IMR-90 (cell line): ENCODE measurements at regions not wholly inside any gene's neighbourhood (a gene's known extent, or its start where the extent isn't known, plus 50 kb on each side); places are given as distances from the start of the nearest gene placed in this dataset.
"Not testable (repeated sequence)": the region's sequence is repeated elsewhere in the genome, so short reads cannot be mapped to it uniquely, and the experiment has no call there.

ENCODE experiments used
- ATAC-seq: fragments of 200-7000 bp; cut with Tn5 transposase; 2 replicates; pipeline ENCODE4 v1.9.1; 2020; ENCODE audit warnings: low read depth, mild to moderate bottlenecking, moderate library complexity
- BruUV-seq: library from RNA; stranded (reverse); fragments of 400-500 nt; replicated peaks from 2 replicates; lab custom pipeline; 2021; lab: Mats Ljungman, UMichigan
- CTCF ChIA-PET: fragments of 300-600 bp; formaldehyde crosslinking; extraction: SDS; loops from one replicate; lab custom pipeline; 2021; ENCODE audit warnings: antibody characterized with exemption; lab: Yijun Ruan, JAX
- POLR2A ChIA-PET: fragments of 300-600 bp; sonication (Branson Sonifier 250); formaldehyde crosslinking; loops from one replicate; lab custom pipeline; 2022; ENCODE audit warnings: antibody characterized with exemption; ENCODE audit not compliant: unreplicated experiment; lab: Charles Lee
- DNase-seq: peaks from one replicate; pipeline ENCODE4 v3.0.0; 2013
- H2AFZ ChIP-seq: replicated peaks from 2 replicates; pipeline ENCODE3; 2013; ENCODE audit warnings: low read length, mild to moderate bottlenecking; ENCODE audit not compliant: poor library complexity
- H2AK5ac ChIP-seq: 2 replicates; pipeline ENCODE4 v1.6.1; 2013; ENCODE audit warnings: low read depth, low read length, inconsistent platforms
- H2AK9ac ChIP-seq: replicated peaks from 2 replicates; pipeline ENCODE3; 2013; ENCODE audit warnings: mild to moderate bottlenecking, low read depth, low read length, moderate library complexity; ENCODE audit not compliant: poor library complexity
- H2BK120ac ChIP-seq: 2 replicates; pipeline ENCODE4 v1.6.1; 2013; ENCODE audit warnings: low read depth, low read length, inconsistent platforms
- H2BK15ac ChIP-seq: 3 replicates; pipeline ENCODE4 v1.6.1; 2013; ENCODE audit warnings: low read depth, low read length, inconsistent platforms
- H2BK20ac ChIP-seq: 2 replicates; pipeline ENCODE4 v1.6.1; 2013; ENCODE audit warnings: low read depth, mild to moderate bottlenecking, inconsistent platforms, low read length, moderate library complexity
- H2BK5ac ChIP-seq: 2 replicates; pipeline ENCODE4 v1.6.1; 2013; ENCODE audit warnings: mild to moderate bottlenecking, low read depth, low read length, inconsistent platforms; ENCODE audit not compliant: poor library complexity, severe bottlenecking
- H3K14ac ChIP-seq: replicated peaks from 2 replicates; pipeline ENCODE4 v1.6.1; 2013; ENCODE audit warnings: low read depth, low read length, inconsistent platforms
- H3K18ac ChIP-seq: 2 replicates; pipeline ENCODE4 v1.6.1; 2013; ENCODE audit warnings: low read depth, low read length, control low read depth
- H3K23ac ChIP-seq: 2 replicates; pipeline ENCODE4 v1.6.1; 2013; ENCODE audit warnings: low read depth, low read length, inconsistent platforms
- H3K27ac ChIP-seq: 2 replicates; pipeline ENCODE4 v1.5.1; 2013; ENCODE audit warnings: mild to moderate bottlenecking, control low read depth, low read length; ENCODE audit not compliant: insufficient read depth
- H3K27me3 ChIP-seq: 2 replicates; pipeline ENCODE4 v1.6.1; 2013; ENCODE audit warnings: low read length; ENCODE audit not compliant: control insufficient read depth, insufficient read depth
- H3K36me3 ChIP-seq: 2 replicates; pipeline ENCODE4 v1.6.1; 2013; ENCODE audit warnings: low read length, mixed read lengths; ENCODE audit not compliant: control insufficient read depth, insufficient read depth
- H3K4ac ChIP-seq: 2 replicates; pipeline ENCODE4 v1.6.1; 2013; ENCODE audit warnings: low read depth, low read length, inconsistent platforms
- H3K4me1 ChIP-seq: 2 replicates; pipeline ENCODE4 v1.6.1; 2013; ENCODE audit warnings: low read length, mixed read lengths; ENCODE audit not compliant: control insufficient read depth, insufficient read depth
- H3K4me2 ChIP-seq: 2 replicates; pipeline ENCODE4 v1.6.1; 2013; ENCODE audit warnings: low read depth, mild to moderate bottlenecking, control low read depth, low read length, moderate library complexity
- H3K4me3 ChIP-seq: 2 replicates; pipeline ENCODE4 v1.5.1; 2013; ENCODE audit warnings: low read depth, mild to moderate bottlenecking, control low read depth, low read length, moderate library complexity; ENCODE audit not compliant: insufficient read depth
- H3K56ac ChIP-seq: 2 replicates; pipeline ENCODE4 v1.6.1; 2013; ENCODE audit warnings: low read length, inconsistent platforms; ENCODE audit not compliant: insufficient read depth; ENCODE audit errors: extremely low read depth
- H3K79me1 ChIP-seq, 2 experiments: 2 replicates each; pipeline ENCODE4 v1.6.1; 2013; ENCODE audit warnings: low read length in 2 of 2, inconsistent platforms in 1 of 2, low read depth in 1 of 2
- H3K9ac ChIP-seq: 2 replicates; pipeline ENCODE4 v1.6.1; 2013; ENCODE audit warnings: low read depth, low read length, control low read depth
- H3K9me1 ChIP-seq: 2 replicates; pipeline ENCODE4 v1.6.1; 2013; ENCODE audit warnings: low read length, inconsistent platforms; ENCODE audit not compliant: insufficient read depth
- H3K9me3 ChIP-seq: 2 replicates; pipeline ENCODE4 v1.6.1; 2013; ENCODE audit warnings: low read length; ENCODE audit not compliant: control insufficient read depth, insufficient read depth
- H4K20me1 ChIP-seq: 2 replicates; pipeline ENCODE4 v1.6.1; 2013; ENCODE audit warnings: low read length, inconsistent platforms; ENCODE audit not compliant: insufficient read depth
- H4K5ac ChIP-seq: 2 replicates; pipeline ENCODE4 v1.6.1; 2013; ENCODE audit warnings: mild to moderate bottlenecking, low read depth, low read length, control low read depth
- H4K8ac ChIP-seq, 2 experiments: 2 replicates each; pipeline ENCODE4 v1.6.1; 2013; ENCODE audit warnings: low read depth in 2 of 2, low read length in 2 of 2, control low read depth in 1 of 2, inconsistent platforms in 1 of 2
- H4K91ac ChIP-seq: 2 replicates; pipeline ENCODE4 v1.6.1; 2013; ENCODE audit warnings: low read depth, low read length, inconsistent platforms; ENCODE audit not compliant: insufficient read depth
- WGBS, 2 experiments: methylation state at CpG; one replicate each; pipeline versions ENCODE4 v1.1.5 to v1.1.7; 2013; ENCODE audit warnings: missing lambda C conversion rate in 2 of 2; ENCODE audit not compliant: insufficient read length in 1 of 2; ENCODE audit errors: extremely low coverage in 2 of 2; 5-methylcytosine and 5-hydroxymethylcytosine counted together
- dilution Hi-C: fragments of 300-500 bp; cut with HindIII; formaldehyde crosslinking; loops from one replicate; pipeline ENCODE4 v1.14.3; 2018; ENCODE audit warnings: low sequenced_read_pairs; ENCODE audit not compliant: unreplicated experiment
- in situ Hi-C: fragments of 300-500 bp; cut with MboI; formaldehyde crosslinking; loops from 3 replicates; pipeline ENCODE4 v1.14.3; 2019; ENCODE audit warnings: low sequenced_read_pairs, inconsistent platforms, mixed read lengths
- intact Hi-C: fragments of 100-400 bp; cut with micrococcal nuclease; formaldehyde crosslinking; loops from 2 replicates; pipeline ENCODE4 v1.10.0; 2022

- H2BK20ac ChIP-seq, H2AK5ac ChIP-seq, H3K27me3 ChIP-seq, H4K91ac ChIP-seq, H3K4me3 ChIP-seq, H3K27ac ChIP-seq, H3K56ac ChIP-seq, dilution Hi-C loops, H4K8ac ChIP-seq, H2BK15ac ChIP-seq, H3K4me1 ChIP-seq, H3K36me3 ChIP-seq, H3K9ac ChIP-seq, H2BK120ac ChIP-seq, ATAC-seq, H3K23ac ChIP-seq, H3K4me2 ChIP-seq, in situ Hi-C loops, H3K18ac ChIP-seq, H3K79me1 ChIP-seq, intact Hi-C loops, H3K9me1 ChIP-seq, H3K9me3 ChIP-seq, H3K14ac ChIP-seq, H3K4ac ChIP-seq, H2BK5ac ChIP-seq, H4K5ac ChIP-seq, H2AK9ac ChIP-seq, H4K20me1 ChIP-seq, H2AFZ ChIP-seq, BruUV-seq, DNase-seq, POLR2A ChIA-PET: not testable (repeated sequence)
- WGBS, 2 experiments, result 40% methylated on average over 1 of the region's 3 CpGs; no CpG with 5 or more reads in 1 of the 2 experiments
- CTCF ChIA-PET, result interaction anchor here (1.4 kb wide), 1 partner anchor 12 kb away, joined by 3 read pairs; no protein-coding TSS in a partner anchor
These were observed 79.4 kb upstream of the MKI67 start for GRCh38 chr10:128205591-128205990.
